ENCODE measurements at regions not wholly inside any gene's neighbourhood (a gene's known extent, or its start where the extent isn't known, plus 50 kb on each side); places are given as distances from the start of the nearest gene placed in this dataset.

DNA sequence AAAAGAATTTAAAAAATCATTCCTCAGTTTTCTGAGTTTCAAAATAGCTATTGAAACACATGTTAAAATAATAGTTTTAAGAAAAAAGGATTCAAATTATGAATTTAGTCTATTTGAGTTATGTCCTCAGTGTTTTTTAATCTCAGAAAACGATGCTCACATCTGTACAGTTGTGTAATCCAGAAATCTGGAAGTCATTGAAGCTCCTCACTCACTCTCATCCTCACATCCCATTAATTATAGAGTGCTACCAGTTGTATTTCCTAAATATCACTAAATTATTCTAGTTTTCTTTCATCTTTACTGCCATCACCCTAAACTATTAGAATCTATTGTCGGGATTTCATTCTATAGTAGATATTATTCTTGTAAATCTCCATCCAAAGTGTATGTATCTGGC is 234.7 kb upstream of the RIMS1 start:
- intact Hi-C loops (cut with DNase I; ENCODE audit: low total_unique reads): no loop called here

DNA sequence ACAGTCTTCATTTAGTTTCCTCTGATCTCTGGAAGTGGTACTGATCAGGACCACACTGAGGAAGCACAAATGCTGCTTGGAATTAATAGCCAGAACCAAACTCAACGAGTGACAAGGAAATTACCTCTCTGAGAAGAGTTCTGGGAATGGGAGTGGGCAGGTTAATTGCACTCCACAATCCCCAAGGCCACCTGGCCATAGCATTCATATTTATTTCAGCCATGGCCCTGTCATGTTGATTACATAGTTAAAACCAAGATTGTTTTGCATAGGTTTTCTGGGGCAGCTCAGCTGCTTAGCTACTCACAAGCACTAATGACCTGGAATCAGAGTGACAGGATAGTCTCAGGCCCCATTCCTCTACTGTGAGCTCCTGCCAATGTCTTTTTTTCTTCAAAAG is 230.2 kb upstream of the RIMS1 start:
- no peak overlapping the region for H3K4me3 ChIP-seq
- TF ChIP-seq, protein P1, sequence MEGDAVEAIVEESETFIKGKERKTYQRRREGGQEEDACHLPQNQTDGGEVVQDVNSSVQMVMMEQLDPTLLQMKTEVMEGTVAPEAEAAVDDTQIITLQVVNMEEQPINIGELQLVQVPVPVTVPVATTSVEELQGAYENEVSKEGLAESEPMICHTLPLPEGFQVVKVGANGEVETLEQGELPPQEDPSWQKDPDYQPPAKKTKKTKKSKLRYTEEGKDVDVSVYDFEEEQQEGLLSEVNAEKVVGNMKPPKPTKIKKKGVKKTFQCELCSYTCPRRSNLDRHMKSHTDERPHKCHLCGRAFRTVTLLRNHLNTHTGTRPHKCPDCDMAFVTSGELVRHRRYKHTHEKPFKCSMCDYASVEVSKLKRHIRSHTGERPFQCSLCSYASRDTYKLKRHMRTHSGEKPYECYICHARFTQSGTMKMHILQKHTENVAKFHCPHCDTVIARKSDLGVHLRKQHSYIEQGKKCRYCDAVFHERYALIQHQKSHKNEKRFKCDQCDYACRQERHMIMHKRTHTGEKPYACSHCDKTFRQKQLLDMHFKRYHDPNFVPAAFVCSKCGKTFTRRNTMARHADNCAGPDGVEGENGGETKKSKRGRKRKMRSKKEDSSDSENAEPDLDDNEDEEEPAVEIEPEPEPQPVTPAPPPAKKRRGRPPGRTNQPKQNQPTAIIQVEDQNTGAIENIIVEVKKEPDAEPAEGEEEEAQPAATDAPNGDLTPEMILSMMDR (IDR thresholded peaks at IDR 0.05): no peak
- TF ChIP-seq POLR2A (IDR thresholded peaks at IDR 0.05): no peak
- H3K4me1 ChIP-seq: no peaks in the 10 kb centered on the region
- intact Hi-C loops (cut with DNase I; ENCODE audit: low total_unique reads): no loop called here
- H3K9me3 ChIP-seq: no peaks in the 10 kb centered on the region
- H3K27ac ChIP-seq: no peak overlapping the region
- no peaks in the 10 kb centered on the region for H3K36me3 ChIP-seq
- H3K27me3 ChIP-seq: no peaks in the 10 kb centered on the region
- no peak for DNase-seq (ENCODE audit: low spot score in 2 of 2)

More for the DNA sequence above, 234.7 kb upstream of the RIMS1 start:
- Histone ChIP-seq H3K36me3 (no peaks in the 10 kb centered on the region), H3K27me3 (no peaks in the 10 kb centered on the region), H3K9me3 (peaks cover 0 to 11% of the 10 kb centered on the region in 2 donors), H3K27ac (no peak overlapping the region), H3K4me3 (no peak overlapping the region), H3K4me1 (no peaks in the 10 kb centered on the region)
- no peak for TF ChIP-seq POLR2AphosphoS5 (IDR thresholded peaks at IDR 0.05)
- no peak for DNase-seq (ENCODE audit: low spot score in 2 of 2)

DNA sequence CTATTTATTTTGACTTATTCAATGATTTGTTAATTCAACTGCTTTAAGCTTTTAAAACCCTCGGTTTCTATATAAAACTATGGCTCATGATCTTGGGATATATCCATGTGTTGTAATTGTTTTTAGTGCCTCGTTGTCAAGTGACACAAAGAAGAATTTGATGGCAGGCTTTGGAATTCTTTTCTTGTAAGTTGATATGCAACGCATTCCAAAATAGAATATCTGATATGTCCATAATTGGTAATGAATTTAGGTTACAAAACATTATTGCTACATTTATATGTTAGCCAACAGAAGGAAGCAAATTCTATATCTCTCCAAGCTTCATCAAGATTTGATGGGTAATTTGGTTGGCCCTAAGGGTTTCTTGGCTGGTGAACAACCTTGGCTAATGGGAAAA is 220.4 kb upstream of the RIMS1 start:
- Histone ChIP-seq H3K27me3 (no peaks in the 10 kb centered on the region), H3K9me3 (no peaks in the 10 kb centered on the region), H3K27ac (no peak overlapping the region), H3K36me3 (no peaks in the 10 kb centered on the region), H3K4me1 (no peaks in the 10 kb centered on the region), H3K4me3 (no peak overlapping the region)
- no peak for TF ChIP-seq POLR2AphosphoS5 (IDR thresholded peaks at IDR 0.05)
- TF ChIP-seq, protein P1 (IDR thresholded peaks at IDR 0.05): no peak
- no peak for TF ChIP-seq POLR2A (IDR thresholded peaks at IDR 0.05)
- no peak for DNase-seq (ENCODE audit: low spot score in 2 of 2)
- intact Hi-C loops (cut with DNase I; ENCODE audit: low total_unique reads): no loop called here

DNA sequence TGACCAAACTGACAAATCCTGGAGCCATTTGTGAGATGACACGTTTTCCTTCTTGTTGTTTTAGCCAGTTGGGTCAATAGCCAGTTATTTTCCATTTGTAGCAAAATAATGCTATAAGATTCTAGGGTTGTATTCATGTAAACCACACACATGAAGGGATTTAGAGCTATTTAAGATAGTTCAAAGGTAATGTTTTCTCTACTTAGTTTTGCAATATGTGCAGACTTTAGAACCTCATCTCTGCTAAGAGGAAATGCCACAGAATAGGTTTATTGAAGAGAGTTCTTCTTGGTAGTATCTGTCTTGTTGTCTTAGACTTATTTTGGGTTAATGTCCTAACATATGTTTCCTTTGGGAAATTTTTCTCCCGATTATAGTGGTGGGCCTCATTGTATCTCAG is 213.5 kb upstream of the RIMS1 start:
- H3K27ac ChIP-seq: no peak overlapping the region
- H3K4me1 ChIP-seq: no peaks in the 10 kb centered on the region
- H3K27me3 ChIP-seq: no peaks in the 10 kb centered on the region
- H3K9me3 ChIP-seq: no peaks in the 10 kb centered on the region
- TF ChIP-seq, protein P1 (IDR thresholded peaks at IDR 0.05): no peak
- TF ChIP-seq POLR2A (IDR thresholded peaks at IDR 0.05) (no peak), POLR2AphosphoS5 (IDR thresholded peaks at IDR 0.05) (no peak)
- H3K4me3 ChIP-seq: no peak overlapping the region
- H3K36me3 ChIP-seq: no peaks in the 10 kb centered on the region
- no peak for DNase-seq (ENCODE audit: low spot score in 2 of 2)
- intact Hi-C loops (cut with DNase I; ENCODE audit: low total_unique reads): no loop called here

DNA sequence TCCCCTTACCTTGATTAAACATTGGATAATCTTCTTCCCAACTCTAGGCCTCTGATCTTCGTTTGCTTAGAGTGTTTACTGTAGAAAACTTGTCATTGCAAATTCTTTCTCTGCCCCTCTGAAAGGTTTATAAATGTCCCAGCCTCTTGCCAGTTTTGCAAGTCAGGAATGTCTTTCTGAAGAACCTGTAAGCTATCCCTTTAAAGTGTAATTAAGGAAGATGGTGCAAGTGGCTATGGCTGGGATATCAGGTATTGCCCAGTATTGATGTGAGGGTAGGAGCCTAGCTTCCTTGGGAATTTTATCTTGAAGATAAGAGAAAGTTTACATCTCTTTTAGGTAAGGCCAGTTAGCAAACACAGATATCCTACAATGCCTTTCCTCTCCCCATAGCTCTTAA is 211.0 kb upstream of the RIMS1 start:
- H3K27ac ChIP-seq: no peak overlapping the region
- H3K36me3 ChIP-seq: no peaks in the 10 kb centered on the region
- no peaks in the 10 kb centered on the region for H3K27me3 ChIP-seq
- intact Hi-C loops (cut with DNase I; ENCODE audit: low total_unique reads): no loop called here
- H3K4me1 ChIP-seq: no peaks in the 10 kb centered on the region
- TF ChIP-seq, protein P1 (IDR thresholded peaks at IDR 0.05): no peak
- TF ChIP-seq POLR2A (IDR thresholded peaks at IDR 0.05): no peak
- no peak for TF ChIP-seq POLR2AphosphoS5 (IDR thresholded peaks at IDR 0.05)
- no peaks in the 10 kb centered on the region for H3K9me3 ChIP-seq
- H3K4me3 ChIP-seq: no peak overlapping the region
- DNase-seq (ENCODE audit: low spot score in 2 of 2): no peak

DNA sequence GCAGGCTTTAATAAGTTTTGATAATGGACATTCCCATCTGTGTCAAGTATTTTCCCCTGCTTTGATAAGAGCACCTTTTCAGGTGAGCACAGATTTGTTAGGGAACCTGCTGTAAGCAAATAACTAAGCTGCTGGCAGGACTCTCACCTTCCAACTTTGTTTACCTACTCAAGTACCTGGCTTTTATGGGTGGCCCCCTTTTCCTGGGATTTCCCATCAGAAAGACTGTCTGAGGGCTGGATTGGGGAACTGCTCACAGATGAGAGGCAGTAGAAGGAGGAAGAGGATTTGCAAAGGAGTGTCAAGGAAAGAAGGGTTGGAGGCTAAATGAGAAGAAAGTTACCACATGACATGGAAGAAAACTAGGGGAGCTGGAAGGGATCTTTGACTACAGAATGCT is 210.1 kb upstream of the RIMS1 start:
- Histone ChIP-seq H3K9me3 (no peaks in the 10 kb centered on the region), H3K36me3 (no peaks in the 10 kb centered on the region), H3K27me3 (no peaks in the 10 kb centered on the region), H3K4me1 (no peaks in the 10 kb centered on the region), H3K27ac (no peak overlapping the region), H3K4me3 (no peak overlapping the region)
- intact Hi-C loops (cut with DNase I; ENCODE audit: low total_unique reads): no loop called here
- TF ChIP-seq POLR2A (IDR thresholded peaks at IDR 0.05): no peak
- no peak for TF ChIP-seq POLR2AphosphoS5 (IDR thresholded peaks at IDR 0.05)
- TF ChIP-seq, protein P1 (IDR thresholded peaks at IDR 0.05): no peak
- no peak for DNase-seq (ENCODE audit: low spot score in 2 of 2)

Data from breast epithelium (tissue), 4 donors.